ENCODE measurements at regions not wholly inside any gene's neighbourhood (a gene's known extent, or its start where the extent isn't known, plus 50 kb on each side); places are given as distances from the start of the nearest gene placed in this dataset.

DNA sequence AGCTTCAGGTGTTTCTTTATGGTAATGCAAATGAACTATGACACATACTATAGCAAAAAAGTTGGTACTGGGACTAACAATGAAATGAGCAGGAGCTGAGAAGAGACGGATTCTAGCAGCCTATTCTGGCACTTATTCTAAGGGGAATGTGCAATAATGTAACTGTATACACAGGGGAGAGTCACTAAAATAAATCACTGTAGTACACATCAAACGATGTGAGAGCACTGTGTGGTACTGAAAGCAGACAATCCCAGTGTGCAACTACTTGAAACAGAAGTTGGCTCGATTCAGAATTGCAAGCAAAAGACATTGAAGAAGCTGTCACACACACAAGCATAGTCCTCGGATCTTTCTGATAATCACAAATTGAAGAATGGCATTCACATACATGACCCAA, 1713.0 kb upstream of the CDH9 start:
- Histone ChIP-seq H3K4me1 (no peaks in the 10 kb centered on the region), H3K27me3 (ENCODE audit: low read depth) (no peaks in the 10 kb centered on the region), H3K27ac (replicated peaks) (no peak overlapping the region), H3K4me3 (no peak overlapping the region), H3K9me3 (replicated peaks) (peaks cover 24% of the 10 kb centered on the region), H3K36me3 (no peaks in the 10 kb centered on the region)
- no peak for DNase-seq
- intact Hi-C loops (cut with micrococcal nuclease), result no loop called here
- no peak for TF ChIP-seq CTCF (IDR thresholded peaks at IDR 0.05; ENCODE audit: borderline replicate concordance)

DNA sequence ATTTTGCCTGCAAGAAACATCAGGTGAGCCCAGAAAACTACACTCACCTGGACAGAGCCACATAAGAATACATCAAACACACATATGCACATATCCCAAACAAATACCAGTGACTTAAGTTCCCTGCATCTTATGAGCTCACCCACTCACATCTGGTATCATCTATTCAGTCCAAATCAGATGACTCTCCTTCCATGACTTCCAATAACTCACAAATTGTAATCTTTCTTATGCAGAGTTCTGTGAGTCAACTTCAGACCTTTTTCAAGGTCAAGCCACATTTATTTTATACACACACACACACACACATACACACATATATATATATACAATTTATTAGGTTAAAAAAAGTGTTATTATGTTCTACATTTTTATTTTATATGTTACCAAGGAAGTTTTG, 1711.9 kb upstream of the CDH9 start:
- intact Hi-C loops (cut with micrococcal nuclease), result no loop called here
- Histone ChIP-seq H3K27ac (replicated peaks) (no peak overlapping the region), H3K4me1 (no peaks in the 10 kb centered on the region), H3K27me3 (ENCODE audit: low read depth) (no peaks in the 10 kb centered on the region), H3K36me3 (no peaks in the 10 kb centered on the region), H3K4me3 (no peak overlapping the region), H3K9me3 (replicated peaks) (peaks cover 20% of the 10 kb centered on the region)
- DNase-seq, result no peak
- no peak for TF ChIP-seq CTCF (IDR thresholded peaks at IDR 0.05; ENCODE audit: borderline replicate concordance)

DNA sequence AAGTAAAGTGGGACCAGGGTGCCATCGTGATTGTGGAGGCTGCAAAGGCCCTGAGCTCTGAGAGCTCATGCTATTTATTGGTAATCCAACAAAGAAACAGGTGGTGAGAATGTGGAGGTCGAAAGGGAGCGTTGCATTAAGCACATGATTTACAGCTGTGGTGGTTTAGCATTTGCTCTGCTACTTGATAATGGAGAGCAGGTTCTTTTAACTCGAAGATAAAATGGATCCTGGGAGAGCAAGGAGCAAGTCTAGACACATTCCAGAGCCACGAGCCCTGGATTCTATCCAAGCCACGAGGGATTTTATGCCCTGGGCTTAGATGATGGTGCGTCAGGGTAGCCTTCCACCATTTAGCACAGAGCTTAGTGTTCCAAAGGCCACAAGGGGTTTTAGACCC, 1710.1 kb upstream of the CDH9 start:
- H3K27me3 ChIP-seq (ENCODE audit: low read depth), result no peaks in the 10 kb centered on the region
- H3K9me3 ChIP-seq (replicated peaks), result peaks cover 18% of the 10 kb centered on the region
- no peak overlapping the region for H3K27ac ChIP-seq (replicated peaks)
- H3K36me3 ChIP-seq, result no peaks in the 10 kb centered on the region
- no peak overlapping the region for H3K4me3 ChIP-seq
- TF ChIP-seq CTCF (IDR thresholded peaks at IDR 0.05; ENCODE audit: borderline replicate concordance), result no peak
- intact Hi-C loops (cut with micrococcal nuclease), result no loop called here
- no peak for DNase-seq
- H3K4me1 ChIP-seq, result no peaks in the 10 kb centered on the region

- no peak for DNase-seq
- Histone ChIP-seq H3K9me3 (replicated peaks) (peaks cover 11% of the 10 kb centered on the region), H3K27me3 (ENCODE audit: low read depth) (no peaks in the 10 kb centered on the region), H3K27ac (replicated peaks) (no peak overlapping the region), H3K4me1 (no peaks in the 10 kb centered on the region), H3K4me3 (no peak overlapping the region), H3K36me3 (no peaks in the 10 kb centered on the region)
- TF ChIP-seq CTCF (IDR thresholded peaks at IDR 0.05; ENCODE audit: borderline replicate concordance), result no peak
- intact Hi-C loops (cut with micrococcal nuclease), result no loop called here
These were observed 1705.3 kb upstream of the CDH9 start for GRCh38 chr5:28743716-28744110.

- intact Hi-C loops (cut with micrococcal nuclease), result no loop called here
These were observed 1704.8 kb upstream of the CDH9 start for GRCh38 chr5:28743025-28743715.

More at GRCh38 chr5:28743025-28743715, 1704.8 kb upstream of the CDH9 start:
- Histone ChIP-seq H3K4me1 (no peaks in the 10 kb centered on the region), H3K9me3 (replicated peaks) (peaks cover 7% of the 10 kb centered on the region), H3K27ac (replicated peaks) (no peak overlapping the region), H3K36me3 (no peaks in the 10 kb centered on the region), H3K4me3 (no peak overlapping the region), H3K27me3 (ENCODE audit: low read depth) (no peaks in the 10 kb centered on the region)
- no peak for DNase-seq
- no peak for TF ChIP-seq CTCF (IDR thresholded peaks at IDR 0.05; ENCODE audit: borderline replicate concordance)

Measured in left ventricle myocardium inferior (tissue), 1 donor.